Neural cell (in vitro differentiated cells): ENCODE measurements at regions not wholly inside any gene's neighbourhood (a gene's known extent, or its start where the extent isn't known, plus 50 kb on each side); places are given as distances from the start of the nearest gene placed in this dataset.

Experiments used
- H2AFZ ChIP-seq: fragments of 200-600, 300-800 bp; sonication (generic), shearing (Covaris generic); 2 replicates; pipeline ENCODE4 v1.6.0; 2014; ENCODE audit warnings: low read depth, mild to moderate bottlenecking, antibody characterized with exemption, low read length, moderate library complexity
- H3F3A ChIP-seq: fragments of 200-600 bp; shearing (Covaris generic); 2 replicates; pipeline ENCODE4 v1.6.1; 2016; ENCODE audit warnings: mild to moderate bottlenecking, moderate library complexity, mixed read lengths, antibody characterized with exemption, low read length; ENCODE audit not compliant: insufficient read depth, poor library complexity, severe bottlenecking
- H3K27ac ChIP-seq: fragments of 200-600, 300-800 bp; sonication (generic), shearing (Covaris generic); 2 replicates; pipeline ENCODE4 v1.5.1; 2014; ENCODE audit warnings: mild to moderate bottlenecking, low read length, moderate library complexity
- H3K27me3 ChIP-seq: fragments of 300-800, 200-600 bp; sonication (generic), shearing (Covaris generic); 2 replicates; pipeline ENCODE4 v1.6.0; 2014; ENCODE audit warnings: mild to moderate bottlenecking, low read depth, low read length, moderate library complexity; ENCODE audit not compliant: insufficient read depth
- H3K36me3 ChIP-seq: fragments of 300-800, 200-600 bp; sonication (generic), shearing (Covaris generic); 2 replicates; pipeline ENCODE4 v1.5.1; 2014; ENCODE audit warnings: mild to moderate bottlenecking, antibody characterized with exemption, low read length, moderate library complexity; ENCODE audit not compliant: insufficient read depth
- H3K4me2 ChIP-seq: fragments of 300-800, 200-600 bp; sonication (generic), shearing (Covaris generic); 2 replicates; pipeline ENCODE4 v1.6.0; 2014; ENCODE audit warnings: mild to moderate bottlenecking, low read length
- H3K4me3 ChIP-seq: fragments of 300-800, 200-600 bp; sonication (generic), shearing (Covaris generic); 2 replicates; pipeline ENCODE4 v1.5.1; 2014; ENCODE audit warnings: mild to moderate bottlenecking, low read length, moderate library complexity
- H3K79me2 ChIP-seq: fragments of 200-600 bp; shearing (Covaris generic); replicated peaks from 2 replicates; pipeline ENCODE4 v1.6.0; 2014; ENCODE audit warnings: mild to moderate bottlenecking, low read length, moderate library complexity; ENCODE audit not compliant: insufficient read depth
- H3K9ac ChIP-seq: fragments of 300-800, 200-600 bp; sonication (generic), shearing (Covaris generic); 2 replicates; pipeline ENCODE4 v1.6.1; 2016; ENCODE audit warnings: mild to moderate bottlenecking, low read length, mixed read lengths
- H3K9me2 ChIP-seq: fragments of 200-600 bp; shearing (Covaris generic); 2 replicates; pipeline ENCODE4 v1.6.1; 2016; ENCODE audit warnings: mild to moderate bottlenecking, low read length, mixed read lengths; ENCODE audit not compliant: insufficient read depth
- H3K9me3 ChIP-seq: fragments of 200-600, 300-800 bp; sonication (generic), shearing (Covaris generic); 2 replicates; pipeline ENCODE4 v1.6.1; 2016; ENCODE audit warnings: mild to moderate bottlenecking, mixed run types, low read length, moderate library complexity, mixed read lengths
- H4K20me1 ChIP-seq: fragments of 200-600 bp; shearing (Covaris generic); 2 replicates; pipeline ENCODE4 v1.6.1; 2016; ENCODE audit warnings: mild to moderate bottlenecking, mixed run types; ENCODE audit not compliant: insufficient read depth
- CTCF ChIP-seq: fragments of 450-650 bp; IDR thresholded peaks from 2 replicates; pipeline ENCODE4 v1.5.1; 2014; ENCODE audit warnings: antibody characterized with exemption, mild to moderate bottlenecking, moderate library complexity; ENCODE audit not compliant: poor library complexity, severe bottlenecking
- EP300 ChIP-seq: fragments of 450-650 bp; conservative IDR thresholded peaks from 2 replicates; pipeline ENCODE4 v1.6.1; 2014; ENCODE audit warnings: antibody characterized with exemption, mild to moderate bottlenecking, moderate library complexity; ENCODE audit not compliant: poor library complexity, severe bottlenecking
- EZH2 ChIP-seq: fragments of 200-600, 300-800 bp; shearing (Covaris generic), sonication (generic); IDR thresholded peaks from 2 replicates; pipeline ENCODE4 v1.6.1; 2014; ENCODE audit warnings: antibody characterized with exemption, low read length, borderline replicate concordance, mild to moderate bottlenecking; ENCODE audit not compliant: insufficient read depth, poor library complexity, severe bottlenecking
- MXI1 ChIP-seq: fragments of 450-650 bp; conservative IDR thresholded peaks from 2 replicates; pipeline ENCODE4 v1.6.1; 2014; ENCODE audit warnings: antibody characterized with exemption, mild to moderate bottlenecking; ENCODE audit not compliant: poor library complexity, severe bottlenecking
- POLR2AphosphoS5 ChIP-seq: IDR thresholded peaks from 2 replicates; pipeline ENCODE4 v1.6.1; 2012
- RAD21 ChIP-seq: fragments of 450-650 bp; conservative IDR thresholded peaks from 2 replicates; pipeline ENCODE4 v1.6.1; 2014; ENCODE audit warnings: antibody characterized with exemption, mild to moderate bottlenecking, moderate library complexity
- REST ChIP-seq: IDR thresholded peaks from 2 replicates; pipeline ENCODE4 v1.6.1; 2012; ENCODE audit warnings: borderline replicate concordance
- SMC3 ChIP-seq: fragments of 450-650 bp; conservative IDR thresholded peaks from 2 replicates; pipeline ENCODE4 v1.6.1; 2014; ENCODE audit warnings: antibody characterized with exemption, mild to moderate bottlenecking, moderate library complexity; ENCODE audit not compliant: poor library complexity
- TAF1 ChIP-seq: IDR thresholded peaks from 2 replicates; pipeline ENCODE4 v1.6.1; 2012; ENCODE audit warnings: low read depth

DNA sequence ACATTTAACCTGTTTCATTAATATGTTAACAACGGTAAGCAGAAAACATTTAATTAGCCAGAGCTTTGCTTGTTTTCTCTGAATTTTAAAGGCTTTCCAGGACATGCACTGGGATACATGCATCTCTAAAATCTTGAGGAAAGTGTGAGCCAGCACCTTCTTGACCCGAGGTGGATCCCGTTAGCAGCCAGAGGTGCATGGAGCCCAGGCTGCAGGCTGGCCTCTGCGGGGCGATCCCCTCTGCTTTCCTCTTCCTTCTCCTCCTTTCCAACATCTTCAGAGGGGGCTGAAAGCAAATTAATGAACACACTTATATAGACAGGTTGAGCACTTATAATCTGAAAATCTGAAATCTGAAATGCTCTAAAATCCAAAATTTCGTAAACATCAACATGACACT, 128.7 kb upstream of the CST7 start:
- Histone ChIP-seq H4K20me1 (no peaks in the 10 kb centered on the region), H3K9me2 (no peaks in the 10 kb centered on the region), H3K27me3 (no peaks in the 10 kb centered on the region), H3F3A (no peaks in the 10 kb centered on the region), H3K9ac (no peak overlapping the region), H3K79me2 (no peaks in the 10 kb centered on the region), H3K36me3 (no peaks in the 10 kb centered on the region), H3K9me3 (no peaks in the 10 kb centered on the region), H3K27ac (no peak overlapping the region), H2AFZ (no peak overlapping the region), H3K4me2 (no peak overlapping the region), H3K4me3 (no peak overlapping the region)
- no peak for TF ChIP-seq RAD21
- no peak for TF ChIP-seq REST
- TF ChIP-seq CTCF = no peak
- no peak for TF ChIP-seq TAF1
- no peak for TF ChIP-seq EZH2
- TF ChIP-seq MXI1 = no peak
- no peak for TF ChIP-seq POLR2AphosphoS5
- no peak for TF ChIP-seq SMC3
- TF ChIP-seq EP300 = no peak

- Histone ChIP-seq H2AFZ (no peak overlapping the region), H3K9me2 (no peaks in the 10 kb centered on the region), H3K27ac (no peak overlapping the region), H3K9me3 (no peaks in the 10 kb centered on the region), H3K36me3 (no peaks in the 10 kb centered on the region), H3F3A (no peaks in the 10 kb centered on the region), H3K27me3 (no peaks in the 10 kb centered on the region), H3K4me2 (no peak overlapping the region), H4K20me1 (no peaks in the 10 kb centered on the region), H3K9ac (no peak overlapping the region), H3K79me2 (no peaks in the 10 kb centered on the region), H3K4me3 (no peak overlapping the region)
- TF ChIP-seq TAF1 (no peak), REST (no peak), EZH2 (no peak), EP300 (no peak), MXI1 (no peak), SMC3 (no peak)
Observed at GRCh38 chr20:24821391-24821790, 127.7 kb upstream of the CST7 start.
